Kidney (tissue), 13 donors: ENCODE measurements at regions not wholly inside any gene's neighbourhood (a gene's known extent, or its start where the extent isn't known, plus 50 kb on each side); places are given as distances from the start of the nearest gene placed in this dataset.

Experiments
- DNase-seq, 5 donors: peaks; one replicate each; pipeline ENCODE4 v3.0.0-alpha.2; 2013 to 2020
- FAIRE-seq: peaks from 2 replicates; lab custom pipeline; 2012; peaks lifted over from hg19 to GRCh38; lab: Jason Lieb, UNC
- H3K27ac ChIP-seq, 2 donors: one replicate each; pipeline ENCODE4 v1.7.0; 2013; ENCODE audit warnings: low read depth in 2 of 2, low read length in 2 of 2, inconsistent platforms in 1 of 2
- H3K27me3 ChIP-seq: one replicate; pipeline ENCODE4 v1.7.1; 2013; ENCODE audit warnings: low read length, inconsistent platforms; ENCODE audit not compliant: control insufficient read depth, insufficient read depth
- H3K36me3 ChIP-seq, 3 donors: one replicate each; pipeline versions ENCODE4 v1.7.0 to v1.7.1; 2013; ENCODE audit warnings: low read length in 3 of 3, control low read depth in 1 of 3, inconsistent platforms in 1 of 3; ENCODE audit not compliant: insufficient read depth in 3 of 3, control insufficient read depth in 2 of 3
- H3K4me1 ChIP-seq, 3 donors: one replicate each; pipeline versions ENCODE4 v1.7.0 to v1.7.1; 2013; ENCODE audit warnings: low read length in 3 of 3, inconsistent platforms in 1 of 3, low read depth in 1 of 3; ENCODE audit not compliant: control insufficient read depth in 2 of 3, insufficient read depth in 2 of 3
- H3K4me3 ChIP-seq, 3 donors: one replicate each; pipeline versions ENCODE4 v1.7.0 to v1.8.1; 2013; ENCODE audit warnings: low read length in 3 of 3, control low read depth in 1 of 3, inconsistent platforms in 1 of 3
- H3K9ac ChIP-seq, 3 donors: one replicate each; pipeline versions ENCODE4 v1.7.0 to v1.7.1; 2013; ENCODE audit warnings: low read length in 3 of 3, control low read depth in 1 of 3, inconsistent platforms in 1 of 3
- H3K9me3 ChIP-seq, 3 donors: one replicate each; pipeline versions ENCODE4 v1.7.0 to v1.7.1; 2013; ENCODE audit warnings: low read length in 3 of 3, control low read depth in 1 of 3, inconsistent platforms in 1 of 3; ENCODE audit not compliant: control insufficient read depth in 2 of 3, insufficient read depth in 1 of 3
- CTCF ChIP-seq: IDR thresholded peaks from 3 replicates; pipeline ENCODE4 v1.5.1; 2012; ENCODE audit warnings: mild to moderate bottlenecking, moderate library complexity, borderline replicate concordance; ENCODE audit not compliant: insufficient read depth; ENCODE audit errors: extremely low read depth
- intact Hi-C: fragments of 100-400 bp; cut with DNase I; formaldehyde crosslinking; loops from one replicate; pipeline ENCODE4 v1.11.1; 2022
- donor health status: control.
- donor health status: control.
- donor health status: control.
- donor health status: control.
- donor health status: control.
- donor health status: DM: yes; HTN: yes; CAD: no.
- donor health status: Normal renal cell carcinoma (clear cell type).

- H3K36me3 ChIP-seq = no peaks in the 10 kb centered on the region
- H3K27me3 ChIP-seq = no peaks in the 10 kb centered on the region
- DNase-seq (no peak), FAIRE-seq (no peak)
- intact Hi-C loops = no loop called here
- H3K9ac ChIP-seq = no peak overlapping the region
- H3K9me3 ChIP-seq = no peaks in the 10 kb centered on the region
- no peak for TF ChIP-seq CTCF
- no peak overlapping the region for H3K27ac ChIP-seq
- H3K4me3 ChIP-seq = no peak overlapping the region
- H3K4me1 ChIP-seq = no peaks in the 10 kb centered on the region
These were observed 101.3 kb upstream of the LYPLAL1 start for GRCh38 chr1:219072329-219072728.

GRCh38 chr1:219074084-219074728 is 99.5 kb upstream of the LYPLAL1 start:
- Histone ChIP-seq H3K9me3 (no peaks in the 10 kb centered on the region), H3K4me3 (no peak overlapping the region), H3K27ac (no peak overlapping the region), H3K9ac (no peak overlapping the region), H3K27me3 (no peaks in the 10 kb centered on the region), H3K36me3 (no peaks in the 10 kb centered on the region), H3K4me1 (no peaks in the 10 kb centered on the region)
- no peak for TF ChIP-seq CTCF
- DNase-seq (no peak), FAIRE-seq (no peak)
- intact Hi-C loops = no loop called here

GRCh38 chr1:219075121-219075879 is 98.4 kb upstream of the LYPLAL1 start:
- DNase-seq (no peak), FAIRE-seq (no peak)
- TF ChIP-seq CTCF = no peak
- Histone ChIP-seq H3K9me3 (no peaks in the 10 kb centered on the region), H3K4me1 (no peaks in the 10 kb centered on the region), H3K27me3 (no peaks in the 10 kb centered on the region), H3K27ac (no peak overlapping the region), H3K9ac (no peak overlapping the region), H3K36me3 (no peaks in the 10 kb centered on the region), H3K4me3 (no peak overlapping the region)
- intact Hi-C loops = no loop called here
